A673 (cell line): ENCODE measurements at regions not wholly inside any gene's neighbourhood (a gene's known extent, or its start where the extent isn't known, plus 50 kb on each side); places are given as distances from the start of the nearest gene placed in this dataset.

Experiments used
- CTCF ChIP-seq: fragments of 300-800, 200-600 bp; sonication (generic); conservative IDR thresholded peaks from 2 replicates; pipeline ENCODE4 v1.5.1; 2017; ENCODE audit warnings: low read depth, mild to moderate bottlenecking, antibody characterized with exemption, low read length, moderate library complexity, mixed read lengths
- EZH2 ChIP-seq: fragments of 200-600 bp; sonication (generic); IDR thresholded peaks from 2 replicates; pipeline ENCODE4 v1.6.1; 2017; ENCODE audit warnings: borderline replicate concordance, low read depth, mild to moderate bottlenecking, mixed read lengths, antibody characterized with exemption, low read length; ENCODE audit not compliant: poor library complexity, severe bottlenecking

- TF ChIP-seq CTCF, result no peak
- TF ChIP-seq EZH2, result no peak
Measured at GRCh38 chr4:138869631-138870030, 145.9 kb upstream of the NOCT start.
